Central memory CD8-positive, alpha-beta T cell (primary cell): ENCODE measurements at regions not wholly inside any gene's neighbourhood (a gene's known extent, or its start where the extent isn't known, plus 50 kb on each side); places are given as distances from the start of the nearest gene placed in this dataset.
"Not testable (repeated sequence)": the region's sequence is repeated elsewhere in the genome, so short reads cannot be mapped to it uniquely, and the experiment has no call there.

ENCODE experiments used
- ATAC-seq: fragments of 150-1000 bp; cut with Tn5 transposase; replicated peaks from 2 replicates; pipeline ENCODE4 v1.10.0; 2022; ENCODE audit warnings: mild to moderate bottlenecking, moderate FRiP score, moderate number of reproducible peaks; ENCODE audit not compliant: poor library complexity, severe bottlenecking; ENCODE audit errors: extremely low read depth
- DNase-seq, 2 donors: peaks; one replicate each; pipeline ENCODE4 v3.0.0; 2021; ENCODE audit warnings: low spot score in 2 of 2
- H3K27ac Mint-ChIP-seq: one replicate; pipeline ENCODE4 v1.8.0; 2022; ENCODE audit warnings: low read depth, mild to moderate bottlenecking, moderate library complexity, mixed read lengths
- H3K27me3 Mint-ChIP-seq: one replicate; pipeline ENCODE4 v1.8.0; 2022; ENCODE audit warnings: mixed read lengths
- H3K36me3 Mint-ChIP-seq: one replicate; pipeline ENCODE4 v1.8.0; 2022; ENCODE audit warnings: mild to moderate bottlenecking, moderate library complexity, mixed read lengths; ENCODE audit not compliant: insufficient read depth
- H3K4me1 Mint-ChIP-seq: one replicate; pipeline ENCODE4 v1.8.0; 2022; ENCODE audit warnings: mixed read lengths
- H3K4me3 Mint-ChIP-seq: one replicate; pipeline ENCODE4 v1.8.0; 2022; ENCODE audit warnings: mild to moderate bottlenecking, moderate library complexity, mixed read lengths
- H3K9me3 Mint-ChIP-seq: one replicate; pipeline ENCODE4 v1.8.0; 2022; ENCODE audit warnings: mixed read lengths

DNA sequence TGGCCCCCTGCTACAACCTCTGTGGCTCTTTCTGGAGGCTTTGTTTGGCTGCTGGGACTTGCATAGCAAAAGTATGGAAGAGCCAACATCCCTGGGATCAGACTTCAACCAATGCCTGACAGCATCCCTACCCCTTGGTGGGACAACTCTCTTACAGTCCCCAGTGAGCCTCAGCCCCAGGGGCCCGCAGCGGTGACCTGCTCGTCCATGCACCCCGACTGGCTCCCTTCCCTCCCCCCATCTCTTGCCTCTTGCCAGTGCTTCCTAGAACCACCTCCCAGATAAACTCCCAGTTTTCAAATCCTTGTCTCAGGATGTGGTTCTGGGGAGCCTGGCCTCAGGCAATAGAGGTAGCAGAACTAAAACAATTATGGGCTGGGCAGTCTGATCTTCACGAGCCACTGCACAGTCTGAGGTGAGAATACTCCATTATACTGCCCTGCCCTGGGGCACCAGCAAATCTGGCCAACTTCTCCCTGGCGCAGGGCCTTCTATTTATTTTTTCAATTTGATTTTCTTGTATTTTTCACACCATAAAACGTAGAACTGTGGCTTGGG lies 86.6 kb upstream of the BRD7 start:
- DNase-seq (no peak), ATAC-seq (no peak)
- no peak overlapping the region for H3K27ac Mint-ChIP-seq
- H3K9me3 Mint-ChIP-seq: no peaks in the 10 kb centered on the region
- H3K4me3 Mint-ChIP-seq: no peak overlapping the region
- H3K4me1 Mint-ChIP-seq: peaks cover 5% of the 10 kb centered on the region
- H3K36me3 Mint-ChIP-seq: no peaks in the 10 kb centered on the region
- peaks cover 45% of the 10 kb centered on the region for H3K27me3 Mint-ChIP-seq

DNA sequence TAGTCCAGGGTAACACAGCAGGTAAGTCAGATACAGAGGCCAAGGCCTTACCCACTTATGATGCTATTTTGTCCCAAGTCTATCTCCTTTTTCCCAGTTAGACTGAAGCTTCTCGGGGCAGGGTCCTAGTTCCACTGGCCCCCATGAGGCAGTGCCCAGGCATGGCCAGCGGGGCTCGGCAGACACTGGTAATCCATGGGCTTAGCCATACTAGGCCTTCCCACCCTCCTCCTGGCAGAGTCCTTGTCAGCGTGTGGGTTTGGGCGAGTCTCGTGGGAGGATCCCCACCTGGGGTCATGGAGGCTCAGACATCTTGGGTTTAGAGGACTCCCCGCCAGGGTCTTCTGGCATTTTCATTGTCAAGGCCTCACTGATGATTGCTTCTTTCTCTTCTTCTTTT lies 84.7 kb upstream of the BRD7 start:
- no peak overlapping the region for H3K27ac Mint-ChIP-seq
- ATAC-seq (no peak), DNase-seq (no peak)
- no peaks in the 10 kb centered on the region for H3K36me3 Mint-ChIP-seq
- H3K4me3 Mint-ChIP-seq: no peak overlapping the region
- peaks cover 5% of the 10 kb centered on the region for H3K4me1 Mint-ChIP-seq
- peaks cover 46% of the 10 kb centered on the region for H3K27me3 Mint-ChIP-seq
- H3K9me3 Mint-ChIP-seq: no peaks in the 10 kb centered on the region

DNA sequence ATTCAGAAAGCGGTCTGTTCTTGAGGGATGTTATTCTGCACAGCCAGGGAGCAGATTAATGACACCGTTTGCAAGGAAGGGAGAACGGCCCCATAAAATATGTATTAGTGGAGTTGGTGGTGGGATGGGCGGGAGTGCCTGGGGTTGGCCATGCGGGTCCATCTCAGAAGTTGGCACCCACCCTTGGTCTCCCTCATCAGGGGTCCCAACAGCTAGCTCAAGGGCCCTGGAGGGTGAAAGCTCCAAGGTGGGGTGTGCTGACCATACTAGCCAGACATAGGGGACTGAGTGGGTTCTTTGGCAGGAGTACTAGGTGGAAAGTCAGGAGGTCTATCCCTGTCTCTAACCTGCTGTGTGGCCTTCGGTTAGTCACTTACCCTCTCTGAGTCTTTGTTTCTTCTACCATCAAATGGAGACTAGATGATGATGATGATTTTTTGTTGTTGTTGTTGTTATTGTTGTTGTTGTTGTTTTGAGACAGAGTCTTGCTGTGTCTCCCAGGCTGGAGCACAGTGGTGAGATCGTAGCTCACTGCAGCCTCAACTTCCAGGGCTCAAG lies 83.2 kb upstream of the BRD7 start:
- no peaks in the 10 kb centered on the region for H3K9me3 Mint-ChIP-seq
- H3K27ac Mint-ChIP-seq: no peak overlapping the region
- peaks cover 5% of the 10 kb centered on the region for H3K4me1 Mint-ChIP-seq
- H3K27me3 Mint-ChIP-seq: peaks cover 55% of the 10 kb centered on the region
- H3K4me3 Mint-ChIP-seq: no peak overlapping the region
- no peaks in the 10 kb centered on the region for H3K36me3 Mint-ChIP-seq
- DNase-seq (no peak), ATAC-seq (no peak)

DNA sequence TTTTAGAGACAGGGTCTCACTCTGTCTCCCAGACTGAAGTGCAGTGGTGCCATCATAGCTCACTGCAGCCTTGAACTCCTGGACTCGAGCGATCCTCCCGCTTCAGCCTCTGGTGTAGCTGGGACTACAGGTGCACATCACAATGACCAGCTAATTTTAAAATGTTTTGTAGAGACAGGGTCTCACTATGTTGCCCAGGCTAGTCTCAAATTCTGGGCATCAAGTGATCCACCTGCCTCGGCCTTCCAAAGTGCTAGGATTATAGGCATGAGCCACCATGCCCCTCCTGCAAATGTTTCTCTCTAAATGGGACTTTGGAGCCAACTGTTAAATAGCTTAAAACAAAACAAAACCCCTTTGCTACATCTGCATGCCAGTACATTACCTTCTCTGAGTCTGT lies 82.2 kb upstream of the BRD7 start:
- Mint-ChIP-seq H3K36me3 (no peaks in the 10 kb centered on the region), H3K4me1 (no peaks in the 10 kb centered on the region), H3K27ac (no peak overlapping the region), H3K4me3 (no peak overlapping the region), H3K27me3 (peaks cover 45% of the 10 kb centered on the region), H3K9me3 (no peaks in the 10 kb centered on the region)
- DNase-seq (no peak), ATAC-seq (no peak)

DNA sequence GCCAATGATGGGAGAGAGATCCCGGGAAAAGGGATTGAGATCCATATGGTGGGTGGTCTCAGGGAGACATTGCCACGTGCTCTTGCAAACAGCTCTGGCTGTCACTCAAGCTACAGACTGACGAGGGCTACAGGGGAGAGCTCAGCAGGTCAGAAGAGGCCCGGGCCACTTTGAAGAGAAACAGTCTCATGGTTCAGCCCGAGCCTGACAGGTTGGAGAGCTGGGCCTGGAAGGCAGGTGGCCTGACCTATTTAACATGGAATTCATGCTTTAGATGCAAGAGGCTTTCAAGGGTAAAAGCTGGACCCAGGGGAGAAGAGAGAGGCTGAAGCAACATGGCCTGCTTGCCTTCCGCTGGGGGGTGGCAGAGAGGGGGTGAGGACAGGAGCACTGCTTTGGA lies 81.0 kb upstream of the BRD7 start:
- Mint-ChIP-seq H3K27me3 (peaks cover 35% of the 10 kb centered on the region), H3K4me3 (no peak overlapping the region), H3K36me3 (no peaks in the 10 kb centered on the region), H3K9me3 (no peaks in the 10 kb centered on the region), H3K4me1 (no peaks in the 10 kb centered on the region), H3K27ac (no peak overlapping the region)
- ATAC-seq: no peak
- DNase-seq: no peak

DNA sequence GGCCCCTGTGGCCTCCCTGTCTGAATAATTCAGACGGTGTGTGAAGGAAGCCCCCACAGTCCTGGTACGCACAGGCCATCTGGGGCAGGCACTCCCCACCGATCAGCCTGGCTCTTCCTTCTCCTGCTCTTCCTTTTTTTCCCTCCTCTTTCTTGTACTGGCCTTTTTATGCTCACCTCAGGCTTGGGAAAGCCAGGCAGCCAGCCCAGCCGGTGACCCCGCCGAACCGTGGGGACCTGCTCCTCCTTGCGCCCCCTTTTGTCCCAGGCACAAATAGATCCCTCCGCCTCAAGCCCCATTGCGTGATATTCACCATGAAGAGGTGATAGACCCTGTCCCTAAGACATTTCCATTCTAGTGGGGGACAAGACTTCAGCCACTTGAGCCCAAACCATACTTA lies 80.2 kb upstream of the BRD7 start:
- Mint-ChIP-seq H3K4me1 (no peaks in the 10 kb centered on the region), H3K9me3 (no peaks in the 10 kb centered on the region), H3K27ac (no peak overlapping the region), H3K4me3 (no peak overlapping the region), H3K36me3 (no peaks in the 10 kb centered on the region), H3K27me3 (peaks cover 35% of the 10 kb centered on the region)
- DNase-seq: no peak
- no peak for ATAC-seq

DNA sequence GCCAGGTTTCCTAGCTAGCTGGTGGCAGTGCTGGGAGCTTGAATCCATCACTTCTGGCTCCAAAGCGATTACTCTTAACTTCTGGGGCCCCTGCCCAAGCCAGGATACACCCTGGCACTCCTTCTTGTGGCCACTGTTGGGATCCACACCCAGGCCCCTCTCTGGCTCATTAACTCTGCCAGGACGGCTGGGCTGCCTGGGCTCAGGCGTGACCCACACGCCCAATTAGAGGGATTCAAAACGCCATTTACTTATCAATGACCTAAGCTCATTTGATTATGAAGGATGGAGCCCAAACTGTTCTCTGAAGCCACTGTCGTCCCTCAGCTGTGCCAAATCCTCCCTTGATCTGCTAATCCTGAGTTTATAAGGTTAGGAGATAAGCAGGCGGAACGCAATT lies 79.7 kb upstream of the BRD7 start:
- no peaks in the 10 kb centered on the region for H3K9me3 Mint-ChIP-seq

DNA sequence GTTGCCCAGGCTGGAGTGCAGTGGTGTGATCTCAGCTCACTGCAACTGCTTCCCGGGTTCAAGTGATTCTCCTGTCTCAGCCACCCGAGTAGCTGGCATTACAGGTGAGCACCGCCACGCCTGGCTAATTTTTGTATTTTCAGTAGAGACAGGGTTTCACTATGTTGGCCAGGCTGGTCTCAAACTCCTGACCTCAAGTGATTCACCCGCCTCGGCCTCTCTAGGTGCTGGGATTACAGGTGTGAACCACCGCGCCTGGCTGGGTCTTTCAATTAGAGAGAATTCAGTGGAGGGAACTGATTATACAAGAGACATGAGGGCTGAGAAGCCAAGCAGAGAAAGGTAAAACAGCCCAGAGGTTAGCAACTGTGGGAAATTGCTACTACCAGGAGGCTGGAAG lies 78.6 kb upstream of the BRD7 start:
- H3K27me3 Mint-ChIP-seq: peaks cover 35% of the 10 kb centered on the region
- H3K9me3 Mint-ChIP-seq, DNase-seq, H3K4me3 Mint-ChIP-seq, H3K36me3 Mint-ChIP-seq, ATAC-seq, H3K4me1 Mint-ChIP-seq, H3K27ac Mint-ChIP-seq: not testable (repeated sequence)

More for the DNA sequence above, 79.7 kb upstream of the BRD7 start:
- H3K27ac Mint-ChIP-seq: no peak overlapping the region
- H3K4me1 Mint-ChIP-seq: no peaks in the 10 kb centered on the region
- no peaks in the 10 kb centered on the region for H3K36me3 Mint-ChIP-seq
- DNase-seq: no peak
- ATAC-seq: no peak
- peaks cover 35% of the 10 kb centered on the region for H3K27me3 Mint-ChIP-seq
- no peak overlapping the region for H3K4me3 Mint-ChIP-seq

DNA sequence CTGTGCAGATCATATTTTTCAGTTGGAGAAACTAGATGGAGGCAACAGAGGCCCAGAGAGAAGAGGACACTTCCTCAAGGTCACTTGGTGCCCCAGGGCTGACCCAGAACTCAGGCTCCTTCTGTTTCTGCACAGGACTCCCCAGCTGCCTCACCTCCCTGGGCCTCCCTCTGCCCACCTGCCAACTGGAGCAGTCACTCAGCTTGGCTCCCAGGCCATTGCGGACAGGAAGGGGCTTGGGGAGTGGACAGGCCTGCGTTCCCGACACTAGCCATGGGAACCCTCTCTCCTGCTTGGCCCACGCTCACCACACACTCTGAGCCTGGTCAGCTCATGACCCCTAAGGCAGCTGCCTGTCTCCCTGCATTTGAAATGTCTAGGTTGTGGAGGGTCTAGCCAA lies 78.1 kb upstream of the BRD7 start:
- H3K27ac Mint-ChIP-seq: no peak overlapping the region
- ATAC-seq (no peak), DNase-seq (no peak)
- H3K27me3 Mint-ChIP-seq: peaks cover 35% of the 10 kb centered on the region
- H3K9me3 Mint-ChIP-seq: peaks cover 4% of the 10 kb centered on the region
- no peaks in the 10 kb centered on the region for H3K4me1 Mint-ChIP-seq
- no peak overlapping the region for H3K4me3 Mint-ChIP-seq
- no peaks in the 10 kb centered on the region for H3K36me3 Mint-ChIP-seq

DNA sequence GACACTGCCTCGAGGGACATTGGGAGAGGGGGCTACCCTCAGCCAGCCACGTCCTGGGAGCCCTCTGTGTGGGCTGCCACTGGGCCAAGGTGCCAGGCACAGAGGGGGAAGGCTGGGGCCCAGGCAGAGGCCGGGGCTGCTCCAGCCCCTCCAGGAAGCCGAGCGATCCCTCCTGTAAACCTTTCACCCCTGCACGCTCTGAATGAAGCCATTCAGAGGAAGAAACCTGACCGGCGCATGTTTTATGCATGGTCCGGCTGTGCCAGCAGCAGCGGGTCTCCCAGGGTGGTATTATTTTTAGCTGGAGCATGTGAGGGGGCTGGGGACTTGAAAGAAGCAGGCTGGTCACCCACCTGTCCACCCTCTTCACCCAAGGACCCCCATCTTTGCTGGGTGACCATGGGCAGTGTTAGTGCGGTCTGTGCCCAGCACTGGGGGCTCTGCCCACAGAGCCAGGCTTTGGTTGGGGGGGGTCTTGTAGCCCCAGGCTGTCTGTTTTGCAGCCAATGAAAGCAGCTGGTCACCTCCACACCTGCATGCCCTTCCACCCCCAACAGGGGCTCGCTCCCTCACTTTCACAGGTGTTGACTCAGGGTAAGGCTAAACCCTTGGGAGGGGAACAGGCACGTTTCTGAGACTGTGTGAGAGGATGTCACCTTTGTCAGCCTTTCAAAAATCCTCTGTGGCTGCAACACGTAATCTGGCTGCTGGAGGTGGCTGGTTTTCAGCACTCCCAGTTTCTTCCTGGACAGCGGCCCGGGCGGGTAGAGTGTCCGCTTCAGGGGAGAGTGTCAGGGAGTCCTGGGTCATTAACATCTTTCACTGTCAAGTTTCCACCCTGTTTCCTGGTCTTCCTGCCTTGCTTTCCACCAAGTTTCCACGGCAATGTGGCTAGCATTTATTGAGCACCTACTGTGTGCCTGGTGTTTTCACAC lies 77.1 kb upstream of the BRD7 start:
- Mint-ChIP-seq H3K4me1 (no peaks in the 10 kb centered on the region), H3K27ac (no peak overlapping the region), H3K27me3 (peaks cover 35% of the 10 kb centered on the region), H3K4me3 (no peak overlapping the region), H3K9me3 (peaks cover 6% of the 10 kb centered on the region), H3K36me3 (no peaks in the 10 kb centered on the region)
- ATAC-seq: no peak
- DNase-seq: no peak

DNA sequence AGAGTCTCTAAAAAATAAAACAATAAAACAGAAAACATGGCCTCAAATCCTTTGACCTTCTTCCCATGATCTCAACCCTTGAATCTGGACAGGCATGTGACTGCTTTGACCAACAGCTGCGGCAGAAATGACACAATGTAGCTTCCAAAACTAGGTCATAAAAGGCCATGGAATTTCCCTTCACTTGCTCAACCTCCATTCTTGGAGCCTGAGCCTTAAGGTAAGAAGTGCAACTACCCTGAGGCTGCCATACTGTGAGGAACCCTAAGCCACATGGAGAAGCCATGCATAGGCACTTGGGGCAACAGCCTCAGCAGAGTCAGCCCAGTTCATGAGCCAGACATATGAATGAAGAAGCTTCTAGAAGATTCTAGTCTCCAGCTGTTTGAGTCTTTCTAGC lies 75.7 kb upstream of the BRD7 start:
- ATAC-seq (no peak), DNase-seq (no peak)
- peaks cover 21% of the 10 kb centered on the region for H3K27me3 Mint-ChIP-seq
- no peaks in the 10 kb centered on the region for H3K36me3 Mint-ChIP-seq
- no peak overlapping the region for H3K27ac Mint-ChIP-seq
- peaks cover 10% of the 10 kb centered on the region for H3K9me3 Mint-ChIP-seq
- H3K4me1 Mint-ChIP-seq: no peaks in the 10 kb centered on the region
- H3K4me3 Mint-ChIP-seq: no peak overlapping the region

DNA sequence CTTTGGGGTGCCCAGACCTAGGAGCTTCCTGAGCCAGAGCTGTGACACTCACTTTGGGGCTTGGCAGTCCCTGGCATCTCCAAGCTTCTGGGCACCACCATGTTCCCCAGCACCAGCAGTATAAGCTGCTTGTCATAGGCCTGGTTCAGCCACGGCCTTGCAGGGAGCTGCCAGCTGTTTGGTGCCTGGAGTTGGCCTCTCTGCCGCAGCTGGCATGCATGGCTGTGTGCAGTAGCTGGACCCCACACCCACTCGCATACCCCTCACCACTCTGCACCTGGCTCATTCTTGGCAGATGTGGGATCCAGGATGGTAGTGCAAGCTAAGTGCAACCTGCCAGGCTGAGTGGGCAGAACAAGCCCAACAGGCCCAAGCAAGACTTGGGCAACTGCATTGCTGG lies 73.4 kb upstream of the BRD7 start:
- no peak for DNase-seq
- H3K27ac Mint-ChIP-seq: no peak overlapping the region
- H3K4me3 Mint-ChIP-seq: no peak overlapping the region
- peaks cover 19% of the 10 kb centered on the region for H3K9me3 Mint-ChIP-seq
- no peaks in the 10 kb centered on the region for H3K36me3 Mint-ChIP-seq
- ATAC-seq: no peak
- H3K27me3 Mint-ChIP-seq: peaks cover 2% of the 10 kb centered on the region
- no peaks in the 10 kb centered on the region for H3K4me1 Mint-ChIP-seq
